Endothelial cell of umbilical vein (primary cell): ENCODE measurements at regions not wholly inside any gene's neighbourhood (a gene's known extent, or its start where the extent isn't known, plus 50 kb on each side); places are given as distances from the start of the nearest gene placed in this dataset.

Experiments used
- MAX ChIP-seq: IDR thresholded peaks from 2 replicates; pipeline ENCODE4 v1.6.1; 2011; ENCODE audit not compliant: insufficient read depth, insufficient read length
- POLR2AphosphoS5 ChIP-seq: IDR thresholded peaks from 2 replicates; pipeline ENCODE4 v1.6.1; 2012; ENCODE audit warnings: low read depth, mild to moderate bottlenecking, control low read depth, low read length, moderate library complexity; ENCODE audit not compliant: insufficient read depth

GRCh38 chr2:173488861-173489260, 134.2 kb downstream of the CDCA7 start:
- TF ChIP-seq MAX (no peak), POLR2AphosphoS5 (no peak)
